CD4-positive, alpha-beta T cell treated with Interleukin-15 for 1 hour (primary cell): ENCODE measurements at regions not wholly inside any gene's neighbourhood (a gene's known extent, or its start where the extent isn't known, plus 50 kb on each side); places are given as distances from the start of the nearest gene placed in this dataset.
A peak's percentile ranks its signal among the peaks of the same experiment; 100 is the strongest.
"Not testable (repeated sequence)": the region's sequence is repeated elsewhere in the genome, so short reads cannot be mapped to it uniquely, and the experiment has no call there.

Source experiments
- DNase-seq: peaks from one replicate; pipeline ENCODE4 v3.0.0-alpha.2; 2020

- DNase-seq = not testable (repeated sequence)
Observed at GRCh38 chr10:27335246-27335645, 94.6 kb upstream of the ACBD5 start.

GRCh38 chr10:27330074-27330473, 89.5 kb upstream of the ACBD5 start:
- DNase-seq = no peak

- DNase-seq = no peak
Observed at GRCh38 chr10:27328946-27329345, 88.3 kb upstream of the ACBD5 start.

- not testable (repeated sequence) for DNase-seq
Observed at GRCh38 chr10:27326748-27327147, 86.2 kb upstream of the ACBD5 start.

GRCh38 chr10:27319752-27320431, 79.3 kb upstream of the ACBD5 start:
- peak; percentile 74 for DNase-seq

- not testable (repeated sequence) for DNase-seq
Observed at GRCh38 chr10:27319139-27319538, 78.5 kb upstream of the ACBD5 start.

- not testable (repeated sequence) for DNase-seq
Observed at GRCh38 chr10:27315082-27315481, 74.5 kb upstream of the ACBD5 start.

GRCh38 chr10:27313586-27313985, 73.0 kb upstream of the ACBD5 start:
- DNase-seq = not testable (repeated sequence)

GRCh38 chr10:27312854-27313253, 72.3 kb upstream of the ACBD5 start:
- no peak for DNase-seq

GRCh38 chr10:27311809-27312208, 71.2 kb upstream of the ACBD5 start:
- DNase-seq = not testable (repeated sequence)

- not testable (repeated sequence) for DNase-seq
Observed at GRCh38 chr10:27298522-27298850, 57.9 kb upstream of the ACBD5 start.

GRCh38 chr10:27297844-27298521, 57.4 kb upstream of the ACBD5 start:
- DNase-seq = no peak

- DNase-seq = not testable (repeated sequence)
Observed at GRCh38 chr10:27296285-27296684, 55.7 kb upstream of the ACBD5 start.

- not testable (repeated sequence) for DNase-seq
Observed at GRCh38 chr10:27291253-27291895, 50.8 kb upstream of the ACBD5 start.
